ENCODE measurements at regions not wholly inside any gene's neighbourhood (a gene's known extent, or its start where the extent isn't known, plus 50 kb on each side); places are given as distances from the start of the nearest gene placed in this dataset.

GRCh38 chr6:95768539-95768938, 191.2 kb downstream of the MANEA start:
- no peak for TF ChIP-seq CTCF (IDR thresholded peaks at IDR 0.05; ENCODE audit: low read length)
- TF ChIP-seq EZH2 (IDR thresholded peaks at IDR 0.05; ENCODE audit: borderline replicate concordance, low read length), result no peak
